Sciatic nerve (tissue), 2 donors: ENCODE measurements at regions not wholly inside any gene's neighbourhood (a gene's known extent, or its start where the extent isn't known, plus 50 kb on each side); places are given as distances from the start of the nearest gene placed in this dataset.

Experiments
- ATAC-seq: fragments of 200-7000 bp; cut with Tn5 transposase; one replicate; pipeline ENCODE4 v1.9.1; 2020; ENCODE audit warnings: mild to moderate bottlenecking, moderate library complexity
- DNase-seq: peaks from one replicate; pipeline ENCODE4 v3.0.0-alpha.2; 2020; ENCODE audit warnings: low spot score
- intact Hi-C: fragments of 100-400 bp; cut with DNase I; formaldehyde crosslinking; loops from one replicate; pipeline ENCODE4 v1.14.2; 2022
- donor health status: DM: no; HTN: no; CAD: no.
- donor health status: DM: no; HTN: no; CAD: no.

DNA sequence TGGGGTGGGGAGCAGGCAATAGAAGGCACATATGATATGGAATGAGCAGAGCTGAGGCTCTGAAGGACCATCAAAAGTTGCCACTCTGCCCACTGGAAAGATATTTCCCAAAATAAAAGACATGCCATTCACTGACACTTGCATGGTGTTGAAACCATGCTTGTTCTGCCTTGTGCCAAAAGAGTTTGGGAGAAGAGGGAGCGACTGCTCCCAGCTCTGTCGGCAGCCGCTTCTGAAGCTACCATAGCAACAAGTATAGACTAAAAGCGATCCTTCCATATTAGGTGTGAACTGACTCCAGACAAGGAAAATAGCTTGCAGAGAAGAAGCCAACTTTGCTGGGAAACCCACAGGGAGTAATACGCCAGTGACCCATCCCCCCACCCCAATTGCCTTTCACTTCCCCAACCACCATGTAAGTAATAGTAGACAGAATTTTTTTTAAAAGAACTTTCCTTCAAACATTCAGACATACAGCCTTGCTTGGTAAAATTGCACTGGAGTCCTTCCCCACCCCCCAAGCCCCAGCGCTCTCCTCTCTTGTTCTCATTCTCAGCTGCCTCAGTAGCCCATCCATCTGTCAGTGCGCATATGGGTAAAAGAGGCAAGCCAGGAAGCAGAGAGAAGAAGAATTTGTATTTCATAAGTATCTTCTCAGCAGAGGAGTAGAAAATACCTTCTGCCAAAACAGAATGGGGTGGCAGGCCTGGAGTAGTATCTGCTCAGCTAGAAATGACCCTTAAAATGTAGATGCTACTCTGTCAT, 263.7 kb downstream of the OMA1 start:
- DNase-seq (no peak), ATAC-seq (no peak)
- intact Hi-C loops = no loop called here

DNA sequence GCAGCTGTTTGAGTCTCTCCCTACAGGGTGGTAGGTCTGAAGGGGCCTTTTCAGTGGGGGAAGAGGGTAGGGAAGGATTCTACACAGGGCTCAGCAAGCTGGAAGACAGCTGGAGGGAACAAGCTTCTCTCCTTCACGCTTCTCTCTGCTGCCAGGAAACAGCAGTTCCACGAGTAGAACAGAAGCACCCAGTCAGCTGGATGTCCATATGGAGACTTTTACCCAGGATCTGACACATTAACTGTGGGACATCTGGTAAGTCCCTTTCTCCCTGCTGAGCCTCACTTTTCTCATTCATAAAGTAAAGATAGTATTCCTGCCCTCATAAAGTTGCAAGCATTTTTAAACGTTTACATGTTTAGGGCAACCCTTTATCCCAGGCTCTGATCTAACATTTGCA, 280.3 kb downstream of the OMA1 start:
- DNase-seq = no peak
- intact Hi-C loops = no loop called here
- no peak for ATAC-seq

DNA sequence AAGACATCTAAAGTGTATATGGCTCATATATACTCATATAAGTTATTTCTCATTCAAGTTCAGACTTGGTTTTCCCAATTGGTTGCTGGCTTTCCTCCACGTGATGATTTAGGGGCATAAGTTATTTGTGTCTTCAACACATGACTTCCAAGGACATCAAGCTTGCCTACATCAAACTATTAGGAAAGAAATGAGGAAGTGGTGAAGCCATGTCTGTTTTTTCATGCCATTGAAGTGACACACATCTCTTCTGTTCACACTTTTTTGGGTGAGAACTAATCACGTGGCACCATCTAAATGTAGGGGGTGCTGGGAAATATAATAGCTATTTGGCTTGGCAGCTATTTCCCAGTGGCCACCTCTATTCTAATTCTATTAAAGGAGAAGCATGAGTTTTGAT, 282.1 kb downstream of the OMA1 start:
- intact Hi-C loops = no loop called here
- no peak for DNase-seq
- ATAC-seq = no peak

DNA sequence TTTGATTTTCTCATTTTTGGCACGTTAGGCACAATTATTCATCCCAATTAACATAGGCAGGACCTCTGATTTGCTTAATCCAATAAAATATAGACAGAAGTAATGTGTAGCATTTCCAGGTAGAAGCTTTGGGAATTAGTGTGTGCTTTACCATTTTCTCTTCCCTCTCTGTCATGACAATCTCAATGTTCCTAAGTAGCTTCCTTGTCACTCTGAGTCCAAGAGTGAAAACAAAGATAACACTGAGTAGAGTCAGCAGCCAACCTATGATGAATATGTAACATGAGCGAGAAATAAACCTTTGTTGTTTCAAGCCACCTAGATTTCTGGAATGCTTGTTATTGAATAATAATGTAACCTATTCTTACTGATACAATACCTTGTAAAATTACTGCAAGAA, 283.8 kb downstream of the OMA1 start:
- ATAC-seq (no peak), DNase-seq (no peak)
- intact Hi-C loops = no loop called here

DNA sequence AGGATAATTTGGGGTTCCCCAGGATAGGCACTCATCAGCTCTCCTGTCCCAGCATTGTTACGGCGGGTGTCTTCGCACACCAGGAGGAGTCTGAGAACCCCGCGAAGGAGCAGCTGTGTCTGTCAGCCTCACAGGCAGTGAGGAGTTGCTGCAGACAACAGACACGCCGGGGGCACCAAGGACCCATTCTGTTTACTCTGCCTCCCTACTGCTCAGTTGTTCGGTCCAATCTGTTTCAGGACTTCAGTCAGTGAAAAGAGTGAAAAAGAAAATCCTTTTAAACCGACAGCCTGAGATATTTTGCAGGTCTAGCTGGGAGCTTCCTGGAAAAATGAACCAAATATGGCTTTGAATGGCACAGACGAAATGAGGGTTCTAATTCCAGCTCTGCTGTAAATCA, 288.4 kb downstream of the OMA1 start:
- intact Hi-C loops = no loop called here
- ATAC-seq = no peak
- no peak for DNase-seq

DNA sequence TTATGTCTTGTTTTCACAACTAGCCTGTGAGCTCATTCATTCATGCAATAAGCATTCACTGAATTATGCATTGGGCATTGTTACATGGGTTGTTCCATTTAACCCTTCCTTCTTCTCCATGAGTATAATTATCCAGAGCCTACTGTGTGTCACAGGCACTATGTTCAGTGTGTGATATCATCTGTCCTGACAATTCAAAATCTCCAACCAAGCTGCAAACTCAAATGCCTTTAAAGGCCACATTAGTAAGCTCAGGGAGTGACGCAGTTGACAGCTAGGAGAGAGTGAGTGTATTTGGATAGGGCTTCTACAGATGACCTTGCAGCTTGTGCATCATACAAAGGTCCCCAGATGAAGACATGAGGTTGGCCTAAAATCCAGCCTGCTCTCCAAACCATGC, 289.5 kb downstream of the OMA1 start:
- no peak for ATAC-seq

DNA sequence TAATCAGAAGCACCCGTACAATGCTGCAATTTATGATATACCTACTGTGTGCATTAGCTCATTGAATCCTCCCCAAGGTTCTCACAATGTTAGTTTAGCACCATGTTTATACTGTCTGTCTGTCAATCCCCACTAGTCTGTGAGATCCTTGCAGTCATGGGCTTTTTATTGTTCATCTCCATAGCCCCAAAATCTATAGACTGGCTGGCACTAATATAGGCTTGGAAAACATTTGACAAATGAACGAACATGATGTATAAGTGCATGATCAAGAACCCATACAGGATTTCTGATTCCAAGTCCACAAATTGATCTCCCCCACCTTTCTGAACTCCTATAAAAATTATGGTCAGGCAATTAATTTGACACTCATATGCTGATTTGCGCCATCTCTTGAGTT, 290.0 kb downstream of the OMA1 start:
- no peak for DNase-seq
- ATAC-seq = no peak
- intact Hi-C loops = no loop called here

More for the DNA sequence above, 289.5 kb downstream of the OMA1 start:
- no peak for DNase-seq
- intact Hi-C loops = no loop called here

DNA sequence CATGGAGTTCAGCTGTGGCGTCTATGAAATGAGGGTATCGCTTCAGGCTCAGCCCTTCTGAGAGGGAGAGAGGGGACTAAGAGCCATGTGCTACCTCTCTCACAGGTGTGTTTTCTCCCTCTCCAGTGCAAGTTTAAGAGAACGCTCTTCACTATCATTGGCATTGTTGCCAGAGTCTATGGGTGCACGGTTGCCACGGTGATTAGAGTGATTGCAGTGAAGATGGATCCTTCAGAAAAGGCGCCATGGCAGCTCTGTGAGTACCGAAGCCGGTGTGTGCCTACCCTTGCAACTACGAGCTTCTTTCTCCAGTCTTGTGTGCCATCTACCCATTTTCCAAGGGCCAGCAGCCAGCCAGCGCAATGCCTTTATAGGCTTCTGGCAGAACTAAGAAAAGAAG, 290.5 kb downstream of the OMA1 start:
- intact Hi-C loops = no loop called here
- DNase-seq = no peak
- no peak for ATAC-seq

DNA sequence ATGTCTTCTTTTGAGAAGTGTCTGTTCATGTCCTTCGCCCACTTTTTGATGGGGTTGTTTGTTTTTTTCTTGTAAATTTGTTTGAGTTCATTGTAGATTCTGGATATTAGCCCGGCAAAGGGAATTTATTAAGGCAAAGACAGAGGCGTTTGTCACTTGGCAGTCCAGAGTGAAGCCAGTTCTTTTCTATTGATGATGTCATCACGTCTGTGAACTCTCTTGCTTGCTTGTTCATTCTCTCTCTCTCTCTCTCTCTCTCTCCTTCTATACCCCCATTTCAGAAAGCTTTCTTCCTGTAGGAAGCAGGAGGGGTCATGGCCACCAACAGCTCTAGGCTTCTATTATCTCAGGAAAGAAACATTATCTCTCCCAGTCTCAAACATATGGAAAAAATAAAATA, 291.3 kb downstream of the OMA1 start:
- no peak for DNase-seq
- ATAC-seq = no peak
- intact Hi-C loops = no loop called here

DNA sequence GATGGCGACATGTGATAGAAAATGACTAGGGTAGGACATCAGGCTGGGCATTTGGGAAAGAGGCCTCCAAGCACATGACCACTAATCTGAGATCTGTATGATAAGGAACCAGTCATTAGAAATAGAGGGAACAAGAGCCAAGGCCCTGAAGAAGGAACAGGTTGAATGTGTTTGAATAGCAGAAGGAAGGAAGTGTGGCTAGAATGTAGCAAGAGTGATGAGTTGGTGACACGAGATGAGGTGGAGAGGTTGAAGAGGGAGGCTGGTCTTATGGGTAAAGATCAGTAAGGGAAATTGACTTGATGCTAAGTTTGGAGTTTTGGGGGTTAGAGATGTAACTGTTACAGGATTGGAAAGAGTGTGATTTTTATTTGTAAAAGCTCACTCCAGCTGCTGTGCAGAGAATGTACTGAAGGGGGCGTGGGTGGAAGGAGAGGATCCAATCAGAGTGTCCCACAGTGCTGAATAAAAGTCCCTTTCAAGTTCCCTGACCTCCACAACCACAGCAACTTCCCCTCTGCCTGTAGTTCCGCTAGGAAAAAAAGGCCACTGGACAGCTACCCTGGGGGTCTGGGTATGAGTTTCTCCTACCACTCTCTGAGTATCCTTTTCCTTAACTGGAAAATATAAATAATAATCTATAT, 295.0 kb downstream of the OMA1 start:
- intact Hi-C loops = loop anchor here (5.0 kb wide), 1 partner anchor 496 kb away; no protein-coding TSS in a partner anchor
- no peak for DNase-seq
- ATAC-seq = no peak

DNA sequence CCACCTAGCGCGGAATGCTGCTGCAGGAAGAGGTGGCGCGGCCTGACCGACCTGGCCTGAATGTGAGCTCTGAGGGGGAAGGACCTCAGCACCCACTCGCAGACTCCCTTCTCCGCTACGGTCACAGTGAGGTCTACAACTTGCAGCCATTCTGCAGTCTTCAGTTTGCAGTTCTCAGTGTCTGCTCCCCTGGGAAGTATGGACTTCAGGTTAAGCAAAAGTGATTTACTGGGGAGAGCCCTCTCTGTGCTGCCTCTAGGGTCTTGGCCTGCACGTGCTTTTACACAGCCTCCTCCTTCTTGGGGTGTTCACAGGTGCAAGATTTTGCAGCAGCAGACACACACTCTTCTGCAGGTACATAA, 296.0 kb downstream of the OMA1 start:
- no peak for DNase-seq
- no peak for ATAC-seq
- intact Hi-C loops = loop anchor here (5.0 kb wide), 1 partner anchor 497 kb away; no protein-coding TSS in a partner anchor

DNA sequence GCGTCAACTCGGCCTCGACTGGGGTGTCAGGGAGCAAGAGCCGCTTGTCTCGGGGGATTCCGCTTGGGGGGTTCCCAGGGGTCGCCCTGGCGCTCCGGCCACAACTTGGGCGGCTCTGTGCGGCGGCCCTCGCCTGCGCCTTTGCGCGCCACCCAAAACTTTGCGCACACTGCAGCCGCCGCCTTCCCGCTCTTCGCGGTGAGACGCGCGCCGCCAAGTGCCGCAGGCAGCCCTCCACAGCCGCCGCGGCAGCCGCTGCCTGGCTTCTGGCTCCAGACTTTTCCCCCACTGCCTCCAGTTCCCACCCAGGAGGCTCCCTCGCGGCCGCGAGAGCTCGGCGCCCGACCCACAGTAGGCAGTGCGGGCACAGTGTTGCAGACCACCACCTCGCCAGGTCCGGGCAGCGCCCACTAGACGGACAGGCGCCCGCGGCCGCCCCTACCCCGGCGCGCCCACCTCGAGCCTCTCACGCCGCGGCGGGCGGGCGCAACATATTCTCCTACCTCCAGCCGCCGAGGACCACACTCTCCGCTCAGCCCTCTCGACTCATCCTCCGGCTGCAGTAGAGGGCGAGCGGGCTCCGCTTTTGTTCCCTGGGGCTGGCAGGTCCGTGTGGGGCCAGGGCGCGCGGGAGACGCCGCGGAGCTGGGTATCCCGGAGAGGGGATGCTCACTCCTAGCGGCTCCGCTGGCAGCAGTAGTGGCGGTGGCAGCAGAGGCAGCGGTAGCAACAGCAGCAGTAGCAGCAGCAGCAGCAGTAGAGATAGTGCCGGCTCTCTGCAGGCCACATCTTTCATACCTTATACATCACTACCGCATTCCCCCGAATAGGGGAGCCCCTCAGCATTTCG, 296.6 kb downstream of the OMA1 start:
- ATAC-seq (no peak), DNase-seq (no peak)
- intact Hi-C loops = loop anchor here (5.0 kb wide), 1 partner anchor 497 kb away; no protein-coding TSS in a partner anchor

DNA sequence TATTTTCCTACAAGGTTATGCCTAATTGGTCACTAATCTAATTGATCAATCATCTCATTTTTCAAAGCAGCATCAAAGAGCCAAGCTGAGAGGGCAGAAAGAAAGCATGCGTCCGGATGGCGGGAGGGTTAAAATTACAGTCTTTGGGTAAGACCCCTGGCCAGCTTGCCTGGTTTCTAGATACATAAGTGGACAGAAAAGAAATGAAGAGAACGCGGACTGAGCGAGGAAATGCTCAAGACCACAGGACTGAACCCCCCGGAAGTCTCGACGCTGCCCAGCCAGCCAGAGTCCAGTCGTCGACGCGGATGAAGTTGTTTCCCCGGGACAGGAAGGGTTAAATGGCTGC, 297.2 kb downstream of the OMA1 start:
- ATAC-seq = no peak
- DNase-seq = no peak
- intact Hi-C loops = no loop called here

DNA sequence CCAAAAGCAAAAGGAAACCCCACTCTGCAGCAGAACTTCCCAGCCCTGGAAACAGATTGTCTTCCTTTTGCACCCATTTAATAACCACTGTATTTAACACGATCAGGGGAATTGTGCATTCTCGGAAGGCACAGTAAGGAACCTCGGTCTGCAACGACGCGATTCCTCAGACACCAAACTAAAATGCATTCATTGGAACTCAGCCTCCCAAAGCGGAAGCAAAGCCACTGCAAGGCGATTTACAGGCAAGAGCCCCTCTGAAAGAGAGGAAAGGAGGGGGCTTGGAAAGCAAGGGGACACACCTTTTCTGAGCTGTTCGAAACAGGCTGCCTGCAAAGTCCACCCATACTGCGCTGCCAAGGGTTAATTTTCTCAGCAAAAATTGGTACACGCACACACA, 297.7 kb downstream of the OMA1 start:
- ATAC-seq (no peak), DNase-seq (no peak)
- intact Hi-C loops = no loop called here

DNA sequence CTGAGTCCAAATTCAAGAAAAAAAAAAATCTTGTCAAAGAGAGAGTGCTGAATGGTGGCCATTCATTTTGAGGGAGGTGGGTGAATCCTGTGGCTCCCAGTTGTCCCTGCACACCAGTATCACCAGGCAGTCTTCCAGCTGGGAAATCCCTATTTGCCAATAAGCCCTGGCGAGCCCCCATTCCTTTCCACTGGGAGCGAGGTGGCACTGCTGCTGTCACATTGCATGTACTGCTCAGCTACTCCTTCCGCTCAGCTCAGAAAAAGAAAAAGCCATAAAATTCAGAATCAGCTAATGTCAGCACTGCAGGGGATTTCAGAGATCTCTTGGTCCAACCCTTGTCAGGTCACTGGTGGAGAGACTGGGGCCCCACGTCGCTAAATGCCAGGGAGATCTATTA, 298.5 kb downstream of the OMA1 start:
- DNase-seq = no peak
- intact Hi-C loops = no loop called here
- no peak for ATAC-seq

DNA sequence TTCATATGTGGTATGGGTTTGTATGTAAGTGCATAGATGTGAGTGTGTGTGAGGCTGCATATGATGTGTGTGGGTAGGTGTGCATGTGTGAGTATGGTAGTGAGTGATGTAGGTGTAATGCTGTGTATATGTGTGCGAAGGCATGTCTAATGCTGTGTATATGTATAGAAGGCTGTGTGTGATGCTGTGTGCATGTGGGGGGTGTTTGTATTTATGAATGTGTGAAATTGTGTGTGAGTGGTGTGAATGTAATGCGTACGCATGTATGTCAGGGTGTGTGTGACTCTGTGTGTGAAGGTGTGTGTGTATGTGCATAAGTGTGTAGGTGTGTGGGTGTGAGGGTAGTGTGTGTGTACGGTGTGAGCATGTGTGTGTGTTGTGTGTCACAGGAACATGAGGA, 300.0 kb downstream of the OMA1 start:
- DNase-seq (no peak), ATAC-seq (no peak)
- intact Hi-C loops = no loop called here

DNA sequence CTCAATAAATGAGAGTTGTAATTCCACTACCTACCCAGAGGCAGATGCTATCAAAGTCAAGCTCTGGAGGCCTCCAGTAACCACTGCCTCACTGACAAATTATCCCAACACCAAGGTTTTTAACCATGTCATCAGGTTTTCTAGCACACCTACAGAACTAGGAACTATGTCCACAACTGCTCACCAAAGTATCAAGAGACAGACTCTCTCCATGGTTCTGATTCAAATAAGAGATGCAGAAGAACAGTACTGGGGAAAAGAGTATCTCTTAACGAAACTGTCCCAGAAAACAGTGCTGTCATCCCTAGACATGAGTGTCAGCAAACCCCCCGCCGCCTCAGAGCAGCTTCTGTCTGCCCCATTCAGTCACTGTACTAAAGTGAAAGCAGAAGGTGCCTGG, 301.7 kb downstream of the OMA1 start:
- no peak for ATAC-seq
- intact Hi-C loops = no loop called here
- DNase-seq = no peak

DNA sequence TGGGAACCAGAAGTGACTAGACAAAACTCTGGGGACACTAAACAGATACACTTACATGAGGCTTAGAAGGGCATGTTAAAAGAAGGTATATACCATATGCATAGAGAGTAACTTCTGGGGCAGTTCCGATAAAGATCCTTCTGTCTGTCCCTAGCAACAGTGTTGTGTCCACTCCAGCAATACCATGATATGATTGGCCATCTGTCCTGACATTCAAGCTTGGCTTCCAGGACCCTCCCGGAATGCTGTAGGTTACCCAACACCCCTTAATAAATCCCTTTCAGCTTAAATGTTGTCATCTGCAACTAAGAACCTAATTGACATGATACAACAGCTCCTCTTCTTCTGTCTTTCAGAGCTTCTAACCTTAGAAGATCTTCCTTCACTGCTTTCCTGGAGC, 307.7 kb downstream of the OMA1 start:
- intact Hi-C loops = no loop called here
- no peak for ATAC-seq
- no peak for DNase-seq

DNA sequence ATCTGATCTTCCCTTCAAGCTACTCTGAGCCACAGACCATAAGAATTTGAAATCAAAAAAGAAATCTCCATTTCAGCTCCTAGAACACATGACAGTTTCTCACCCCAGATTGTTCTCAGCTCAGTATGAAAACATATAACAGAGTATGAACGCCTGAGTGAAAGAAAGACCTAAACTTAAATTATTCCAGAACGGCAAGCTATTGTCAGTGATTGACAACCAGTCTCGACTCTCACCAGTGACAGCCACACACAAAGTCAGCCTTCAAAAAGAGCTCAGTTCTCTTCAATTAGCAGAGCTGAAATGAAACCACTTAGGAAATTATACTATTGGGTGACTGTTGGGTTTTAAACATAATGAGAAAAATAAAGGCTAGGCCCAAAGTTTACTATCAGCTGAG, 312.8 kb downstream of the OMA1 start:
- intact Hi-C loops = no loop called here
- DNase-seq (no peak), ATAC-seq (no peak)

DNA sequence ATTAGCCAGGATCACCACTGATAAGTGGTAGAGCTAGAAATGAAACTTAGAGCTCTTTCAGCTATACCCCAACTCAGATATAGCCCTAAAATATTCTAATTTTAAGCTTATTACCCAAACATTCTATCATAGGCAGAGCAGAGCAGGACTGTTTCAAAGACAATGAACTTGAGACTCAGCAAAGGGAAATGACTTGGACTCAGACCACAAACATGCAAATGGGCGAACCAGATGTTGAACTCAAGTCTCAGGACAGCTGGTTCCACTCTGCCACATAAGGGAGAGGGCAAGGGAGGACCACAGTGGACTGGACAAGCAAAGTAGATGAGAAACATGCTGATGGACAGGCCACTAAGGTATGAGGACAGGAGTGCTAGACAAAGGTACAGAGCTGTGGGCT, 315.3 kb downstream of the OMA1 start:
- ATAC-seq (no peak), DNase-seq (no peak)
- intact Hi-C loops = no loop called here
